Prostate gland (tissue), 2 donors: ENCODE measurements at regions not wholly inside any gene's neighbourhood (a gene's known extent, or its start where the extent isn't known, plus 50 kb on each side); places are given as distances from the start of the nearest gene placed in this dataset.

ENCODE experiments used
- CTCF ChIP-seq, 4 experiments: fragments of 200-600 bp in 2 of 4; fragments of 450-650 bp in 2 of 4; sonication (generic) in 2 of 4; IDR thresholded peaks; 1 replicate in 3 of 4; 2 replicates in 1 of 4; pipeline ENCODE4 v1.5.1; 2016 to 2019; ENCODE audit warnings: antibody characterized with exemption in 4 of 4, mild to moderate bottlenecking in 2 of 4, moderate library complexity in 2 of 4
- POLR2A ChIP-seq: fragments of 450-650 bp; IDR thresholded peaks from one replicate; pipeline ENCODE4 v1.6.1; 2016; ENCODE audit warnings: antibody characterized with exemption, mild to moderate bottlenecking
- POLR2AphosphoS5 ChIP-seq: sonication (generic); formaldehyde crosslinking; IDR thresholded peaks from one replicate; pipeline ENCODE4 v1.6.1; 2017; ENCODE audit warnings: antibody characterized with exemption

DNA sequence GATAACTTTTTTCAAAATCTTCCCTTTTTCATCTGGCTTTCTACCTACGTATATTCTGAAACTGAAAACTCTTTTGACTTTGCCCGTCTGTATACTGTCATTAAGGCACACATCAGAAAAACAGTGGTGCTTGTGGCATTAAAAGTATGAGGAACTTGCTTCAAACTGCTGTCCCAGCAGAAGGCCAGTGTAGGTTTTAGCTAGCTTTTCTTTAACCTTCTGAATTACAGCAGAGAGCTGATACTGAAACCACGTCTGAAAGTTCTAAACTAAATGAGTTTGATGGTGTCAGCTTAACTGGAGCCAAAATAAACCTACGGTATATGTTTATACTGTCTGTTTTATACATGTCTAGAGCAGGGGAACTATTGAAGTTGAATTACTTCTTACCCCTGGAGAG, 283.4 kb downstream of the TFEC start:
- no peak for TF ChIP-seq CTCF (IDR thresholded peaks at IDR 0.05)
- TF ChIP-seq POLR2A, result no peak
- TF ChIP-seq POLR2AphosphoS5, result no peak
